Stomach (tissue), 4 donors: ENCODE measurements at regions not wholly inside any gene's neighbourhood (a gene's known extent, or its start where the extent isn't known, plus 50 kb on each side); places are given as distances from the start of the nearest gene placed in this dataset.

Experiments
- CTCF ChIP-seq, 7 experiments: fragments of 450-650 bp in 4 of 7; fragments of 200-600 bp in 3 of 7; sonication (generic) in 3 of 7; IDR thresholded peaks; one replicate each; pipeline ENCODE4 v1.5.1; 2016 to 2019; ENCODE audit warnings: antibody characterized with exemption in 7 of 7, control low read depth in 2 of 7, mild to moderate bottlenecking in 1 of 7
- EP300 ChIP-seq: sonication (generic); formaldehyde crosslinking; IDR thresholded peaks from one replicate; pipeline ENCODE4 v1.6.1; 2017; ENCODE audit warnings: antibody characterized with exemption
- POLR2A ChIP-seq, 4 donors: fragments of 450-650 bp; IDR thresholded peaks; one replicate each; pipeline ENCODE4 v1.6.1; 2016; ENCODE audit warnings: antibody characterized with exemption in 4 of 4, control low read depth in 2 of 4, mild to moderate bottlenecking in 1 of 4, moderate library complexity in 1 of 4
- POLR2AphosphoS5 ChIP-seq, 3 donors: sonication (generic); formaldehyde crosslinking; IDR thresholded peaks; one replicate each; pipeline ENCODE4 v1.6.1; 2016; ENCODE audit warnings: antibody characterized with exemption in 3 of 3

DNA sequence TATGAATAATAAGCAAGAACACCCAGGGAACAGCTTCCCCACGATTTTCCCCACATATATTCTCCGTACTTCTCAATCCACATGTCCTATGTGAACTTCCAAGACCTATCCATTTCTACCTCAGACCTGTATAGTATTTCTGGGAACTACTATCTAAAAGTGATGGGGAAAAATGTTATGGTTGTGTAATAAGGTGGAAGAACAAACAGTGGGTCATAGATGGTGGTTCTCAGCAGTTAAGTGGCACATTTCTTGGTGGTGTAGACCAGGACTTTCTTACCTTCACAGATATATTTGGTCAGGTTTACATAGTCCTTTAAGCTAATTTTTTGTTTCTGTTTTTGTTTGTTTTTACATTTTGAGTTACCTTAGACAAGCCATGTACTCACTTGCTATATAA is 675.1 kb downstream of the GBE1 start:
- no peak for TF ChIP-seq CTCF (IDR thresholded peaks at IDR 0.05)
- TF ChIP-seq EP300 = no peak
- TF ChIP-seq POLR2A (IDR thresholded peaks at IDR 0.05) = no peak
- no peak for TF ChIP-seq POLR2AphosphoS5 (IDR thresholded peaks at IDR 0.05)
